RWPE2 (cell line): ENCODE measurements at regions not wholly inside any gene's neighbourhood (a gene's known extent, or its start where the extent isn't known, plus 50 kb on each side); places are given as distances from the start of the nearest gene placed in this dataset.

ENCODE experiments used
- ATAC-seq: fragments of 200-7000 bp; cut with Tn5 transposase; 3 replicates; pipeline ENCODE4 v1.9.1; 2021; ENCODE audit warnings: low read depth
- DNase-seq: peaks from one replicate; pipeline ENCODE4 v3.0.0-alpha.2; 2020; ENCODE audit warnings: low spot score
- H3K27ac ChIP-seq: fragments of 450-650 bp; 2 replicates; pipeline ENCODE4 v1.5.1; 2017; ENCODE audit warnings: mild to moderate bottlenecking; ENCODE audit not compliant: poor library complexity, severe bottlenecking
- H3K27me3 ChIP-seq: fragments of 250-450 bp; sonication (Bioruptor Pico); 2 replicates; pipeline ENCODE4 v1.5.1; 2021; ENCODE audit warnings: mild to moderate bottlenecking, moderate library complexity; ENCODE audit not compliant: insufficient read depth, poor library complexity, severe bottlenecking
- H3K36me3 ChIP-seq: fragments of 250-450 bp; sonication (Bioruptor Pico); 2 replicates; pipeline ENCODE4 v1.5.1; 2020; ENCODE audit warnings: low read depth, mild to moderate bottlenecking, moderate library complexity
- H3K4me1 ChIP-seq: fragments of 250-450 bp; sonication (Bioruptor Pico); 2 replicates; pipeline ENCODE4 v1.5.1; 2021; ENCODE audit warnings: mild to moderate bottlenecking, moderate library complexity; ENCODE audit not compliant: insufficient read depth, poor library complexity, severe bottlenecking
- H3K4me3 ChIP-seq: fragments of 250-450 bp; sonication (Bioruptor Pico); 2 replicates; pipeline ENCODE4 v1.5.1; 2021; ENCODE audit warnings: mild to moderate bottlenecking, moderate library complexity; ENCODE audit not compliant: severe bottlenecking
- H3K9me3 ChIP-seq: fragments of 250-450 bp; sonication (Bioruptor Pico); 2 replicates; pipeline ENCODE4 v1.5.1; 2021; ENCODE audit warnings: mild to moderate bottlenecking, moderate library complexity; ENCODE audit not compliant: severe bottlenecking
- CTCF ChIP-seq: fragments of 450-650 bp; IDR thresholded peaks from one replicate; pipeline ENCODE4 v1.5.1; 2017; ENCODE audit warnings: mild to moderate bottlenecking, moderate library complexity; ENCODE audit not compliant: poor library complexity, severe bottlenecking

GRCh38 chr5:74460694-74461093, 179.8 kb downstream of the ENC1 start:
- no peak for ATAC-seq
- H3K27me3 ChIP-seq = no peaks in the 10 kb centered on the region
- no peaks in the 10 kb centered on the region for H3K36me3 ChIP-seq
- H3K4me3 ChIP-seq = no peak overlapping the region
- no peak overlapping the region for H3K27ac ChIP-seq
- DNase-seq = no peak
- H3K4me1 ChIP-seq = no peaks in the 10 kb centered on the region
- no peaks in the 10 kb centered on the region for H3K9me3 ChIP-seq
- no peak for TF ChIP-seq CTCF

- ATAC-seq = no peak
- DNase-seq = no peak
- Histone ChIP-seq H3K27me3 (no peaks in the 10 kb centered on the region), H3K27ac (no peak overlapping the region), H3K36me3 (no peaks in the 10 kb centered on the region), H3K4me1 (no peaks in the 10 kb centered on the region), H3K9me3 (no peaks in the 10 kb centered on the region), H3K4me3 (no peak overlapping the region)
- no peak for TF ChIP-seq CTCF
These were observed 180.5 kb downstream of the ENC1 start for GRCh38 chr5:74459984-74460383.

GRCh38 chr5:74457876-74458275, 182.7 kb downstream of the ENC1 start:
- Histone ChIP-seq H3K36me3 (no peaks in the 10 kb centered on the region), H3K27me3 (no peaks in the 10 kb centered on the region), H3K27ac (no peak overlapping the region), H3K4me1 (no peaks in the 10 kb centered on the region), H3K9me3 (no peaks in the 10 kb centered on the region), H3K4me3 (no peak overlapping the region)
- DNase-seq (no peak), ATAC-seq (no peak)
- TF ChIP-seq CTCF = no peak

GRCh38 chr5:74454263-74455030, 186.1 kb downstream of the ENC1 start:
- Histone ChIP-seq H3K9me3 (no peaks in the 10 kb centered on the region), H3K27ac (no peak overlapping the region), H3K4me3 (no peak overlapping the region), H3K4me1 (no peaks in the 10 kb centered on the region), H3K27me3 (no peaks in the 10 kb centered on the region), H3K36me3 (no peaks in the 10 kb centered on the region)
- ATAC-seq (no peak), DNase-seq (no peak)
- no peak for TF ChIP-seq CTCF

- no peak for DNase-seq
- no peak for ATAC-seq
- no peak overlapping the region for H3K27ac ChIP-seq
These were observed 187.7 kb downstream of the ENC1 start for GRCh38 chr5:74452856-74453255.

More at GRCh38 chr5:74452856-74453255, 187.7 kb downstream of the ENC1 start:
- no peak for TF ChIP-seq CTCF
- H3K9me3 ChIP-seq = no peaks in the 10 kb centered on the region
- H3K36me3 ChIP-seq = no peaks in the 10 kb centered on the region
- no peaks in the 10 kb centered on the region for H3K27me3 ChIP-seq
- no peak overlapping the region for H3K4me3 ChIP-seq
- H3K4me1 ChIP-seq = no peaks in the 10 kb centered on the region
